GM13976 (cell line): ENCODE measurements at regions not wholly inside any gene's neighbourhood (a gene's known extent, or its start where the extent isn't known, plus 50 kb on each side); places are given as distances from the start of the nearest gene placed in this dataset.

Source experiments
- DNase-seq: peaks from one replicate; pipeline ENCODE4 v3.0.0; 2012; ENCODE audit warnings: low spot score
- CTCF ChIP-seq: IDR thresholded peaks from 2 replicates; pipeline ENCODE4 v1.5.1; 2012; ENCODE audit warnings: borderline replicate concordance, mild to moderate bottlenecking; ENCODE audit not compliant: insufficient read depth; ENCODE audit errors: extremely low read depth, missing control alignments, control extremely low read depth
- in situ Hi-C: fragments of 300-500 bp; cut with MboI; formaldehyde crosslinking; loops from one replicate; pipeline ENCODE4 v1.12.0; 2022; ENCODE audit warnings: low sequenced_read_pairs, mixed read lengths, inconsistent platforms; ENCODE audit not compliant: unreplicated experiment

GRCh38 chr2:122206101-122206500, 450.6 kb downstream of the TSN start:
- DNase-seq, result no peak
- in situ Hi-C loops, result no loop called here

DNA sequence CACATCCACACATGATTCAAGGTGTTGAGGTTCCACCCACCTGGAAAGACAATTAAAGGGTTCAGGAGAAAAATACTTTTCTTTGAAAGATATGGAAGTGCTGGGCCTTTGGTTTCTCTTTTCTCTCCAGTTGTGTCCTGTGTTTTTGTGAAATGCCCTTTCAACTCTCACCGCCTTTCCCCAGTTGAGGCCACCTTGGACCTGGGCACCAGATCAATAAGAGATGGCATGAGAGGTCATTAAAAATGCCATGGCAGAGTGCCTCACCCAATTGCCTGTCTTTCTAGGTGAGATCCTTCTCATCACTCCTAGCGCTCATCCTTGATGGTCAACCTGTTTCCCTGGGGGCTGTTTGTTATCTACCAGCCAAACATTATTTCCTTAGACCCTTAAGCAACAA, 453.9 kb downstream of the TSN start:
- no peak for DNase-seq
- in situ Hi-C loops, result no loop called here
- no peak for TF ChIP-seq CTCF

More at GRCh38 chr2:122206101-122206500, 450.6 kb downstream of the TSN start:
- no peak for TF ChIP-seq CTCF

DNA sequence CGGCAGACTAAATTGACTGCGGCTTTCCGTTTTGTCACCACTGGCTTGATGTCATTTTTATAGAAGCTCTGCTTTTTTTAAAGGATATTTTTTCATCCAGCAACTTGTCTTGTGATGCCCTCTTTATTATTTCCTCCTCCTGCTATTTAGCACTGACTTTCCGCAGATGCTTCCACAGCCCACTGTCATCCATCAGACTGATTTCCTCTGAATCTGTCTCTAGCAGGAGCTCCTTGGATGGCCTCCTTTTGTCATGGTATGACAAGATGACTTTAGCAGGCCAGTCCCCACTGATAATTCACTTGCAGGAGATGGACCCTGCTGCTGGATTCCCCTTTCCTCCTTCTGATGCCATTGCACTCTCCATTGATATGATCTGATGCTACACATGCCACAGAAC, 454.6 kb downstream of the TSN start:
- in situ Hi-C loops, result no loop called here
- no peak for DNase-seq

GRCh38 chr2:122210898-122211856, 455.7 kb downstream of the TSN start:
- DNase-seq, result no peak
- TF ChIP-seq CTCF, result no peak
- in situ Hi-C loops, result no loop called here

More for the DNA sequence above, 454.6 kb downstream of the TSN start:
- TF ChIP-seq CTCF, result no peak

DNA sequence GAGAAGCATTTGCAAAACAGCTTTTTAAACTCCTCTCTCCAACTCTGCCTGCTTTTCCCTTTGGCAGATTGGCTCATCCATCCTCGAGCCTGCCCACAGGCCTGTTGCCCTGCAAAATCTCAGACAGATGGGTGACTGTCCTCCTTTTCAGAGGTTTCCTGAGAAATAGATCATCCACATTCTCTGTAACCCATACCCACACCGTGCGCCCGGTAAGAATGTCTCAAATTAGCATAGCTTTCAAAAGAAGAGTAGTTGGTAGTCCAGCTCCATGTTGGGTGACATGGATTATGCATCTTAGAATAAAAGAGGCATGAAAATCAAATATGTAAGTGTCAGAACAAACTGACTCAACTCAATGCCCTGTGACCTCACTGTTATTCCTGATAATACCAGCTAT, 457.9 kb downstream of the TSN start:
- in situ Hi-C loops, result no loop called here
- TF ChIP-seq CTCF, result no peak
- no peak for DNase-seq

- no peak for TF ChIP-seq CTCF
- in situ Hi-C loops, result no loop called here
- DNase-seq, result no peak
Observed at GRCh38 chr2:122216071-122216470, 460.6 kb downstream of the TSN start.
